HG02763 (cell line): ENCODE measurements at regions not wholly inside any gene's neighbourhood (a gene's known extent, or its start where the extent isn't known, plus 50 kb on each side); places are given as distances from the start of the nearest gene placed in this dataset.
"Not testable (repeated sequence)": the region's sequence is repeated elsewhere in the genome, so short reads cannot be mapped to it uniquely, and the experiment has no call there.

ENCODE experiments used
- ATAC-seq: cut with Tn5 transposase; IDR thresholded peaks from one replicate; pipeline ENCODE4 v1.9.1; 2021; ENCODE audit warnings: mild to moderate bottlenecking, moderate library complexity; ENCODE audit not compliant: unreplicated experiment

DNA sequence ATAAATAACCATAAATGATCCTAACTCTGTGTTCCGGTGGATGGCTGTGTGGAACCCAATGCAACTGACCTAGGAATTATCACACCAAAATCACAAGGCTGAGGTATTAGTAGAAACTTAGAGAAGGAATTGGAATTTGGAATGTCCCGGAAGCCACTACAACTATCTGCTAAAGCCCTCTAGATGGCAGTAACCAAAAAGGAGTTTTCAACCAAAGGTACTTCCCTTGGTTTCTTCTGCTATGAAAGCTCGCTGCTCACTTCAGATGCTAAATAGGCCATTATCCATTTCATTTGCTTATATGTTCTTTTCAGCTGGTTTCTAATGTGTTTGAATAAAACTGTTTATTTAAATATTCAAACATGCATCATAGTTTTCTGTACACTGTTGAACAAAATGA lies 1589.1 kb upstream of the SPRY2 start:
- ATAC-seq: no peak

DNA sequence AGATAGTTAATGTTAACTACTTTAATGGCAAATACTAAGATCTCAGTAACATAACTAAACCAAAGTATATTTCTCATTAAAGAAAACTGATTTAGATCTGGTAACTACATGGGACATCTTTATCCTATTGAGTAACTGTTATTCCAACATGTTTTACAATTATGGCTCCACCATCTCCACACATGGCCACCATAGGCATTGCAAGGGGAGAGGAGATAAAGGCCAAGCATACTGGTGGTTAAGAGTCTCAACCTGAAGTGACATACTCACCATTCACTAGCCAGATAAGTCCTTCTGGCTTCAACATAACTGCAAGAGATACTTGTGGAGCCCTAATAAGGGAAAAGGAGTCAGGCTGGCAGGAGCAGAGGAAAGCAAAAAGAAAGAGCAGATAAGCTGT lies 1586.4 kb upstream of the SPRY2 start:
- no peak for ATAC-seq

GRCh38 chr13:81917810-81918209 lies 1576.9 kb upstream of the SPRY2 start:
- no peak for ATAC-seq

- no peak for ATAC-seq
Observed at GRCh38 chr13:81916461-81916860, 1575.5 kb upstream of the SPRY2 start.

- ATAC-seq: no peak
Observed at GRCh38 chr13:81907787-81908372, 1567.0 kb upstream of the SPRY2 start.

DNA sequence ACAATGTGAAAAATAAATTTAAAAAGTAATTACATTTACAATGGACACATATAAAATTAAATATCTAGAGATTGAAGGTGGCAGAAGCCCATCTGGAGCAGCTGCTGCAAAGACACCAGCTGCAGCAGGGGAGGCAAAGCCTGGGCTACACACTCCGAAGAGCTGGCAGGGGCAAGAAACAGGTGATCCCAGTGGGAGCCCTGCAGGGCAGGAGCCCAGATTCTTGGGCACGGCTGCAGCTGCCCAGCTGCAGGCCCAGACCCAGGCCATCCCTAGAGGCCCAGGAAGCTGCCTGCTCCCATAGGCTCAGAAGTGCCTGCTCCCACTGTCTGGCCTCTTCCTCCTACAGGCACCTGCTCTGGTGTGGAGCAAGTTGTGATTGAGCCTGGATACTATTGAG lies 1547.9 kb upstream of the SPRY2 start:
- ATAC-seq: no peak

DNA sequence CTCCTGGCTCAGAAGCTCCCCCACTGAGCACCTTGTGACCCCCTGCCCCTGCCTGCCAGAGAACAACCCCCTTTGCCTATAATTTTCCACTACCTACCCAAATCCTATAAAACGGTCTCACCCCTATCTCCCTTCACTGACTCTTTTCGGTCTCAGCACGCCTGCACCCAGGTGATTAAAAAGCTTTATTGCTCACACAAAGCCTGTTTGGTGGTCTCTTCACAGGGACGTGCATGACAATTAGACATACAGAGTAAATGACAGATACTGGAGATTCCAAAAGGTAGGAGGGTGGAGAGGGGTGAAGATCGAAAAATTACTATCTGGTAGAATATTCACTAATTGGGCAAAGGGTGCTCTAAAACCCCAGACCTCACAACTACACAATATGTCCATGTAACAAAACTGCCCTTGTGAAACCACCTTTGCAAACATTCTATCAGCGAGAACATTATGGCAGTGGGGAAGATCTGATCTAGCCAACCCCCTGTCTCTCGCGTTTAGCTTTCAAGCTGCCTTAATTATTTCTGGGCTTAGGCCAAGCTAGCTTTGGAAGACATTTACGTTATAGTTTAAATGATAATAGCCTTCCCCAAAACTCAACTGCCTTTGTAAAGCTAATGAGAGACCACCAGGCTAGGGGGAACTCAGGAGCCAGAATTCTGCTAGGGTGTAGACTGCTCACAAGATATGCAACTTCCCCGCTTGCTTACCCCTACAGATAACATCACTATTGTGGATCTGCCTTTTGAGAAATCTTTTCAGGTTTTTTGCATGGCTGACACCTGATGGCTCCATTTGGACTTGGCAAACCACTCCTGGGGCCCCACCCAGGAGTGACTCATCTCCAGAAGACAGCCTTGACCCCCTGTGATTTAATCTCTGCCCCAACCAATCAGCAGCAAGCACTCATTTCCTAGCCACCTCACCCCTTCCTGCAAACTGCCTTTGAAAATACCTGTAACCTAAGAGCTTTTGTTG lies 1534.0 kb upstream of the SPRY2 start:
- no peak for ATAC-seq

- no peak for ATAC-seq
Observed at GRCh38 chr13:81874253-81874652, 1533.3 kb upstream of the SPRY2 start.

GRCh38 chr13:81872581-81872980 lies 1531.7 kb upstream of the SPRY2 start:
- ATAC-seq: no peak

DNA sequence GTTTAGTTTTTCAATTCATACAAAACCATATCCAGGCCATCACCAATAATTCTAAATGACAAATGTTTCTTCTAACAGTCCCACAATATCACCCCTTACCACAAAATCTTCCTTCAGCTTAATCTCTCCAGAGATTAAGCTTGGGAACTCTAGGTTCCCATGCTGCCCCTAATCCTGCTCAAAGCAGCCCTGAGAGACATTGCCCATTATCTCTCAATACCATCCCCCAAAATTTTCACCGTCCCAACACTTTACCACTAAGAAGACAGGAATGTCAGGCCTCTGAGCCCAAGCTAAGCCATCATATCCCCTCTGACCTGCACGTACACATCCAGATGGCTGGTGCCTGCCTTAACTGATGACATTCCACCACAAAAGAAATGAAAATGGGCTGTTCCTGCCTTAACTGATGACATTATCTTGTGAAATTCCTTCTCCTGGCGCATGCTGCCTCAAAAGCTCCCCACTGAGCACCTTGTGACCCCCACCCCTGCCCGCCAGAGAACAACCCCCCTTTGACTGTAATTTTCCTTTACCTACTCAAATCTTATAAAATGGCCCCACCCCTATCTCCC lies 1530.9 kb upstream of the SPRY2 start:
- ATAC-seq: not testable (repeated sequence)

- ATAC-seq: no peak
Observed at GRCh38 chr13:81848291-81848690, 1507.4 kb upstream of the SPRY2 start.

- no peak for ATAC-seq
Observed at GRCh38 chr13:81846771-81847170, 1505.8 kb upstream of the SPRY2 start.

DNA sequence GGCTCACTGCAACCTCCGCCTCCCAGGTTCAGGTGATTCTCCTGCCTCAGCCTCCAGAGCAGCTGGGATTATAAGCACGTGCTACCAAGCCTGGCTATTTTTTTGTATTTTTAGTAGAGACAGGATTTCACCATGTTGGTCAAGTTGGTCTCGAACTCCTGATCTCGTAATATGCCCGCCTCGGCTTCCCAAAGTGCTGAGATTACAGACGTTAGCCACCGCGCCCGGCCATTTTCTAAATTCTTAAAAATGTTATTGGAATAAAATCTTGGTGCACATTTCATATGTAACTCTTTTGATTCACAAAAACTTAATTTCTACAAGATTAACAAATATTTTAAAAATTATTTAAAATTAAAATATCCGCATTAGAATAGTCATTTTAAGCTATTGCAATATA lies 1480.3 kb upstream of the SPRY2 start:
- no peak for ATAC-seq

- no peak for ATAC-seq
Observed at GRCh38 chr13:81800433-81800832, 1459.5 kb upstream of the SPRY2 start.

DNA sequence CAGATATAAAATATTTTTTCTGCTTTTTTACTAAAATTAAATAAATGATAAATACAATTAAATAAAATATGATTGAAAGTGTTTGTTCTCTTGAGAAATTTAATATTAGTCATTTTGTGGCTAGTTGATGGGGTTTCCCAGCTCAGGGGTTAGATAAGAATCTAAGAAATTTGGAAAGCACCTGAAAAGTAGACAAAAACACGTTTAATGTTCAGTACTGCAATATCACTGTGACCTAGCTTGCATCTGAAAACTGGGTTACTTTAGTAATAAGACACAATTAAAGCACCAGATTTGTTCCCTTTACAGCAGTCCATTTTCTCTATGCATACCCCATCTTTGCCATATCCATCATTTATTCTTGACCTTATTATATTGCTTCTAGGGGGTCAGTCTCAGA lies 1454.8 kb upstream of the SPRY2 start:
- no peak for ATAC-seq

DNA sequence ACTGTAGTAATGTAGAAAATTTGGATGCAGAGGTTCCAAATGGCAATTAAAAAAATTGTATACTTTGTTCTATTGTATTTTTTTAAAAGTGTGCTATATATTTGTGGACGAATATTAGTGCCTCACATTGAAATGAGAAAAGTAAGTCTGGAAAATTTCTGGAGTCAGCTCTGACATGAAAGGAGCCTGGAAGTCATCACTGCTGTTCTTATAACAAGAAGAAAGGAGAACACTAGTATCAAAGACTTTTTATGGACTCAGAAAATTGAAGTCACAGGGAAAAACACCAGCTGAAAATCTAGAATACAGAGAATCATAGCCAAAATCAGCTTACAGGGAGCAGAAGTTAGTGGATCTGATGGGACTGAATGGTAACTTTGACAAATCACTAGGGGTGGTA lies 1450.7 kb upstream of the SPRY2 start:
- ATAC-seq: no peak

GRCh38 chr13:81781471-81781870 lies 1440.5 kb upstream of the SPRY2 start:
- ATAC-seq: no peak

GRCh38 chr13:81779876-81780275 lies 1439.0 kb upstream of the SPRY2 start:
- no peak for ATAC-seq

- ATAC-seq: no peak
Observed at GRCh38 chr13:81778350-81778749, 1437.4 kb upstream of the SPRY2 start.

DNA sequence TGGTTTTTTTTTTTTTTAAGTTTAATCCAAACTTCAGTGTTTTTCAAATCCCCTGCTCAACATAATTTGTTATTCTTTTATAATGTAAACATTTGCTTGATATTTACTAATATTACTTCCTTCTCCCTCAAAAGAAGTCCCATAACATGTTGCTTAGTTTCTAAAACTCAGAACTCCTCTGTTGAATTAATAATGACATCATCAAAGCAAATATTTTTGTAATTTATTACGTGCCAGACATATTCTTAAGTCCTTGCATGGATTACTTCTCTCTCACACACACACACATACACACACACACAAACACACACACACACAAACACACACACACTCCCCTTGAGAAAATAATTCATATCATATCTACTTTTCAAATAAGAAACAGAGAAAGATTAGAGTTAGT lies 1432.3 kb upstream of the SPRY2 start:
- no peak for ATAC-seq

DNA sequence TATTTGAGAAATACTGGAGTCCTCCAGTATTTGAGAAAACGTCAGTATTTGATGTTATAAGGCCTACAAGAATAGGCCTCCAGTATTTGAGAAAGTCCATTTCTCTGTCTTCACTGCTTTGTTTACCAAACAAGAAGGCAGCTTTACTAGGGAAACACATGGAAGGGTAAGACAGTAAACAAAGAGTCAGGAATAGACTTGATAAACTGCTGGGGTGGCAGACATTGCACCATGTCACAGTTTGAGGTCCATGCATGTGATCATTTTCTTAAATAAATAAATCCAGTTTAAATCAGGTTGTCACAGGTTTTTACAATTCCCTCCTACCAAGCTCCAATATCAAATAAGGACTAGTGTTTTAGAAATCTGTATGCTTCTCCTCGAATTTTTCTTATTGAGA lies 1431.0 kb upstream of the SPRY2 start:
- ATAC-seq: no peak

- no peak for ATAC-seq
Observed at GRCh38 chr13:81770868-81771505, 1430.1 kb upstream of the SPRY2 start.
